Ovary (tissue), 3 donors: ENCODE measurements at regions not wholly inside any gene's neighbourhood (a gene's known extent, or its start where the extent isn't known, plus 50 kb on each side); places are given as distances from the start of the nearest gene placed in this dataset.

Source experiments
- CTCF ChIP-seq, 3 donors: fragments of 450-650 bp in 2 of 3; fragments of 200-600 bp in 1 of 3; IDR thresholded peaks; one replicate each; pipeline versions ENCODE4 v1.5.1 to v1.8.0; 2016 to 2022; ENCODE audit warnings: antibody characterized with exemption in 3 of 3, mild to moderate bottlenecking in 1 of 3
- EP300 ChIP-seq: sonication (generic); formaldehyde crosslinking; IDR thresholded peaks from one replicate; pipeline ENCODE4 v1.6.1; 2017; ENCODE audit warnings: antibody characterized with exemption
- donor health status: DM: no; HTN: no; CAD: no.

- no peak for TF ChIP-seq CTCF (IDR thresholded peaks at IDR 0.05)
- TF ChIP-seq EP300 = no peak
These were observed 85.2 kb upstream of the PIK3CG start for GRCh38 chr7:106779877-106780276.
